Parathyroid adenoma (tissue), 2 donors: ENCODE measurements at regions not wholly inside any gene's neighbourhood (a gene's known extent, or its start where the extent isn't known, plus 50 kb on each side); places are given as distances from the start of the nearest gene placed in this dataset.

Experiments
- H2AFZ ChIP-seq: fragments of 300-600 bp; sonication (generic); one replicate; pipeline ENCODE4 v1.7.0; 2017; ENCODE audit warnings: antibody characterized with exemption, mild to moderate bottlenecking
- H3K27ac ChIP-seq: fragments of 300-600 bp; sonication (generic); one replicate; pipeline ENCODE4 v1.7.0; 2017
- H3K27me3 ChIP-seq: fragments of 300-600 bp; sonication (generic); one replicate; pipeline ENCODE4 v1.7.0; 2017; ENCODE audit warnings: low read length; ENCODE audit not compliant: control insufficient read depth, insufficient read depth
- H3K36me3 ChIP-seq: fragments of 300-600 bp; sonication (generic); one replicate; pipeline ENCODE4 v1.7.0; 2017; ENCODE audit warnings: low read length; ENCODE audit not compliant: control insufficient read depth, insufficient read depth
- H3K4me1 ChIP-seq: fragments of 300-600 bp; sonication (generic); one replicate; pipeline ENCODE4 v1.7.0; 2017; ENCODE audit warnings: control low read depth
- H3K4me2 ChIP-seq: fragments of 300-600 bp; sonication (generic); one replicate; pipeline ENCODE4 v1.7.0; 2017; ENCODE audit warnings: low read length
- H3K4me3 ChIP-seq: fragments of 300-600 bp; sonication (generic); one replicate; pipeline ENCODE4 v1.7.0; 2017; ENCODE audit warnings: low read depth, low read length
- H3K79me2 ChIP-seq: fragments of 300-600 bp; sonication (generic); one replicate; pipeline ENCODE4 v1.7.0; 2017; ENCODE audit warnings: control low read depth
- H3K9ac ChIP-seq: fragments of 300-600 bp; sonication (generic); one replicate; pipeline ENCODE4 v1.7.0; 2017; ENCODE audit warnings: mild to moderate bottlenecking
- H3K9me3 ChIP-seq: fragments of 300-600 bp; sonication (generic); one replicate; pipeline ENCODE4 v1.7.0; 2017; ENCODE audit warnings: low read length; ENCODE audit not compliant: control insufficient read depth
- TF ChIP-seq, protein P1 (sequence below): fragments of 300-600 bp; sonication (generic); IDR thresholded peaks from one replicate; pipeline ENCODE4 v1.7.0; 2017; ENCODE audit warnings: antibody characterized with exemption, mild to moderate bottlenecking
- donor health status: primary hyperparathyroidism.

DNA sequence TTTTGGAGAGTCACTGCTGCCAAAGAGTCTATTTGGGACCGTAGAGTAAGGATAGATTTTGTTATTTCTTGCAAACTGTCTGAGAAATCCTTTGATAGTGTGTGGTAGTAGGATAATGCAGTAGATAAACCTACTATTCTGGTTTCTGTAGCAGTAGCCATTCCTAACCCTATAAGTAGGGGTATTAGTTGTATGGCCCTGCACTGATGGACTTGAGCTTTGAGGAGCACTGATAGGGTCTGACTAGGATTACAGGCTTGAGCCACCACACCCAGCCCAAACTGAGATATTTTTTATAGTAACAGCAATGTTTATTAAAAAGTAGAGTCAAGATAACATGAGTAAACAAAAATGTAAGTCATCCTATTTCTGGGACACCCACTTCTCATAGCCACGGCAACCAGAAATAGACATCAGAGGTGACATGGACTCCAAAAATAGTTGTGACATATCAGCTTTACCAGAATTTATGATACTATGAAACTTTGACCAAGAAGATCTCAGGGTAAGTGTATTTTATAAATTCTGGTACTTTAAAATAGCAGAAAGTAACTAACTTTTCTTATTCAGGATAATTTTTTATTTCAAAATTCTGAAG lies 479.1 kb downstream of the SUCLA2 start:
- Histone ChIP-seq H3K27me3 (no peaks in the 10 kb centered on the region), H3K27ac (no peak overlapping the region), H3K36me3 (no peaks in the 10 kb centered on the region), H3K9ac (no peak overlapping the region), H3K79me2 (no peaks in the 10 kb centered on the region), H3K4me3 (no peak overlapping the region), H3K4me2 (no peak overlapping the region), H3K4me1 (no peaks in the 10 kb centered on the region), H3K9me3 (no peaks in the 10 kb centered on the region), H2AFZ (no peak overlapping the region)
- TF ChIP-seq, protein P1, sequence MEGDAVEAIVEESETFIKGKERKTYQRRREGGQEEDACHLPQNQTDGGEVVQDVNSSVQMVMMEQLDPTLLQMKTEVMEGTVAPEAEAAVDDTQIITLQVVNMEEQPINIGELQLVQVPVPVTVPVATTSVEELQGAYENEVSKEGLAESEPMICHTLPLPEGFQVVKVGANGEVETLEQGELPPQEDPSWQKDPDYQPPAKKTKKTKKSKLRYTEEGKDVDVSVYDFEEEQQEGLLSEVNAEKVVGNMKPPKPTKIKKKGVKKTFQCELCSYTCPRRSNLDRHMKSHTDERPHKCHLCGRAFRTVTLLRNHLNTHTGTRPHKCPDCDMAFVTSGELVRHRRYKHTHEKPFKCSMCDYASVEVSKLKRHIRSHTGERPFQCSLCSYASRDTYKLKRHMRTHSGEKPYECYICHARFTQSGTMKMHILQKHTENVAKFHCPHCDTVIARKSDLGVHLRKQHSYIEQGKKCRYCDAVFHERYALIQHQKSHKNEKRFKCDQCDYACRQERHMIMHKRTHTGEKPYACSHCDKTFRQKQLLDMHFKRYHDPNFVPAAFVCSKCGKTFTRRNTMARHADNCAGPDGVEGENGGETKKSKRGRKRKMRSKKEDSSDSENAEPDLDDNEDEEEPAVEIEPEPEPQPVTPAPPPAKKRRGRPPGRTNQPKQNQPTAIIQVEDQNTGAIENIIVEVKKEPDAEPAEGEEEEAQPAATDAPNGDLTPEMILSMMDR = no peak

DNA sequence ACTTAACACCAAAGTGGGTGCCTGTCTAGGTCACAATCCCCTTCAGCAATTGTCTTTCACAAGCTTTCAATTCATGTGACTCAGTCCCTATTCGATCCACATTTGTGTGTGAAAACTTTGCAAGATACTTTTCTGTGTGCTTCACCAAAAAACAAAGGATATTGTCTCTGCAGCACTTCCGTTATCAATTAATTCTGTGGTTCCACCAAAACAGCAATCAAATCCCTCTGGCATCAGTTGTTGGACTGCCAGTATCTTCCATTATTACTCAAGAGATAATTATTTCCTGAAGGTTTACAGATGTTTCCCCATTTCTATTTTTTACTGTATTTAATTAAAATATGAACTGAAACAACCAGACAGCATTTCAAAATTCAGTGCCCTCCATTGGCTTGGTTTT lies 481.4 kb downstream of the SUCLA2 start:
- H3K4me3 ChIP-seq = no peak overlapping the region
- no peaks in the 10 kb centered on the region for H3K79me2 ChIP-seq
- H3K4me2 ChIP-seq = no peak overlapping the region
- no peak overlapping the region for H3K9ac ChIP-seq
- H3K27me3 ChIP-seq = no peaks in the 10 kb centered on the region
- no peaks in the 10 kb centered on the region for H3K36me3 ChIP-seq
- H2AFZ ChIP-seq = no peak overlapping the region
- H3K4me1 ChIP-seq = no peaks in the 10 kb centered on the region
- H3K27ac ChIP-seq = no peak overlapping the region
- no peaks in the 10 kb centered on the region for H3K9me3 ChIP-seq
- TF ChIP-seq, protein P1 = no peak

DNA sequence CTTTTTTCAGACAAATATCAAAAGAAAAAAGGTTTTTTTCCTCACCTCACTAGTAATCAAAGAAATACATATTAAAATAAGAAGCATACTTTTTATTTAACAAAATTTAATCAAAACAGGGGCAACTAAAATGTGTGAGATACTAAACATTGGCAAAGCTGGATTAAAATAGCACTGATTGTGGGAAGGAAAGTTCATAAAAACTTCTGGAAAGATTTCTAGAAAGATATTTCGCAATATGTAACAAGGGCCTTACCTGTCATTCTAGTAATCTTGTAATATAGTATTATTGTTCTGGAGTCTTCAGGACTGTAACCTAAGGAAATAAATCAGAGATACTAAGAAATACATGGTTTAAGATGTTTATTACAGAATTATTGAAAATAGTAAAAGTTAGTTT lies 482.5 kb downstream of the SUCLA2 start:
- H3K27ac ChIP-seq = no peak overlapping the region
- H3K4me3 ChIP-seq = no peak overlapping the region
- H3K9ac ChIP-seq = no peak overlapping the region
- H2AFZ ChIP-seq = no peak overlapping the region
- no peaks in the 10 kb centered on the region for H3K9me3 ChIP-seq
- H3K4me1 ChIP-seq = no peaks in the 10 kb centered on the region
- TF ChIP-seq, protein P1 = no peak
- no peaks in the 10 kb centered on the region for H3K36me3 ChIP-seq
- no peaks in the 10 kb centered on the region for H3K27me3 ChIP-seq
- H3K4me2 ChIP-seq = no peak overlapping the region
- no peaks in the 10 kb centered on the region for H3K79me2 ChIP-seq

DNA sequence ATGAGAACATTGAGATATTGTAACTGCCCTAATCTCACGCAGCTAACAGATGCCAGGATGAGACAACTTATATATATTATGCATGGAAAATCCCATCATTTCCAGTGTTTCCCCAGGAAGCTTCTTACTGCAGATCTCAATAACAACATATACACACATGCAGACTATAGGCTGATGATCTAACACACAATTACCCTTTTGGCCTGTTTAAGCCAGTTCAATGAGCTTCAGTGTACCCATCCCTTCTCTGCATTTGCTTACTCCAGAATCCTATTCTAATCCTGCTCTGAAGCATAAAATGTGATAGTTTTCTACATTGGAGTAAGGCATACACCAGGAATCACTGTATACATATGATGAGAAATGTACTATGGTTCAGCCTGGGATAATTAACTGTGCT lies 489.4 kb downstream of the SUCLA2 start:
- Histone ChIP-seq H3K4me1 (no peaks in the 10 kb centered on the region), H3K79me2 (no peaks in the 10 kb centered on the region), H3K27ac (no peak overlapping the region), H3K9me3 (no peaks in the 10 kb centered on the region), H3K9ac (no peak overlapping the region), H3K4me2 (no peak overlapping the region), H3K36me3 (no peaks in the 10 kb centered on the region), H2AFZ (no peak overlapping the region), H3K27me3 (no peaks in the 10 kb centered on the region), H3K4me3 (no peak overlapping the region)
- TF ChIP-seq, protein P1 = no peak

DNA sequence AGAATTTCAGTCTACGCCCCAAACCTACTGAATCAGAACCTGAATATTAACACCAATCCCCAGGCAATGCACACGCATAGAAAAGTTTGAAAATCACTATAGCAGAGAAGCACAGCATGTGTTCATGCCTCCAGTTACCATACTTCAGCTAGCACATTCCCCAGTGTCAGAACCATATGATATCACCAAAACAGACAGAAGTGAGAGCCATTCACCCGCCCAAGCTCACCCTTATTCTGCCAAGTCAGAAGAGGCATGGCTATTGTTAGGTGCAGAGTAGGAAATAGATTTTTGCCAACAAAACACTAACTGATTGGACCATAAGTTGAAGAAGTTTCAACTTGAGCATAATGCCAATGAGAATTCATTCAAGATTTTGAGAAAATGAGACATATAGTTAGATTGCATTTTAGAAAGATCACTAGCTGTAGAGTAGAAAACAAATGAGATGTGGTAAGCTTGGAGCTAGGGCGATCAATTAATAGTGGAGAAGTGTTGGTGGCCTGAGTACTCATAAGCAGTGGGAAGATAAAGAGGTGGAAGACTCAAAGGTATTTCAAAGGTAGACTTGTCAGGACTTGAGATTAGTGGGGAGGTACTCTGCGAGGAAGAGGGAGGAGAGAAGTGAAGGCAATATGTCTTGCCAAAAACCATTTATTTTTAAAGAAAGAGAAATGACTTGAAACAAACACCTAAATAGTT lies 492.4 kb downstream of the SUCLA2 start:
- no peak overlapping the region for H3K4me3 ChIP-seq
- no peaks in the 10 kb centered on the region for H3K36me3 ChIP-seq
- no peaks in the 10 kb centered on the region for H3K4me1 ChIP-seq
- no peak overlapping the region for H3K4me2 ChIP-seq
- H2AFZ ChIP-seq = no peak overlapping the region
- no peaks in the 10 kb centered on the region for H3K9me3 ChIP-seq
- H3K27me3 ChIP-seq = no peaks in the 10 kb centered on the region
- H3K9ac ChIP-seq = no peak overlapping the region
- TF ChIP-seq, protein P1 = no peak
- no peaks in the 10 kb centered on the region for H3K79me2 ChIP-seq
- H3K27ac ChIP-seq = no peak overlapping the region
